Natural killer cell (primary cell): ENCODE measurements at regions not wholly inside any gene's neighbourhood (a gene's known extent, or its start where the extent isn't known, plus 50 kb on each side); places are given as distances from the start of the nearest gene placed in this dataset.

Experiments
- ATAC-seq, 3 donors: fragments of 150-1000 bp in 2 of 3; fragments of 200-7000 bp in 1 of 3; cut with Tn5 transposase; 1 replicate in 1 of 3; 2 replicates in 2 of 3; pipeline ENCODE4 v1.10.0; 2021; ENCODE audit warnings: mild to moderate bottlenecking in 2 of 3, moderate library complexity in 2 of 3
- DNase-seq, 2 donors: peaks; one replicate each; pipeline versions ENCODE4 v3.0.0 to v3.0.0-alpha.2; 2013 to 2021; ENCODE audit warnings: mixed read lengths in 1 of 2
- H3K27ac ChIP-seq: one replicate; pipeline ENCODE4 v1.5.1; 2013; ENCODE audit warnings: mild to moderate bottlenecking, low read length
- H3K27me3 ChIP-seq: one replicate; pipeline ENCODE4 v1.6.1; 2013; ENCODE audit warnings: low read length; ENCODE audit not compliant: control insufficient read depth, insufficient read depth
- H3K36me3 ChIP-seq: one replicate; pipeline ENCODE4 v1.6.1; 2013; ENCODE audit warnings: low read length; ENCODE audit not compliant: control insufficient read depth, insufficient read depth
- H3K4me1 ChIP-seq: one replicate; pipeline ENCODE4 v1.6.1; 2013; ENCODE audit warnings: low read length; ENCODE audit not compliant: control insufficient read depth, insufficient read depth
- H3K4me3 ChIP-seq: one replicate; pipeline ENCODE4 v1.5.1; 2013; ENCODE audit warnings: low read length
- H3K9me3 ChIP-seq: one replicate; pipeline ENCODE4 v1.6.1; 2013; ENCODE audit warnings: low read length; ENCODE audit not compliant: control insufficient read depth, insufficient read depth
- H3K27ac Mint-ChIP-seq, 2 donors: one replicate each; pipeline ENCODE4 v1.8.0; 2022; ENCODE audit warnings: mild to moderate bottlenecking in 2 of 2, mixed read lengths in 2 of 2, moderate library complexity in 1 of 2
- H3K27me3 Mint-ChIP-seq, 2 donors: one replicate each; pipeline ENCODE4 v1.8.0; 2022; ENCODE audit warnings: low read depth in 2 of 2, mixed read lengths in 2 of 2
- H3K36me3 Mint-ChIP-seq: one replicate; pipeline ENCODE4 v1.8.0; 2022; ENCODE audit warnings: mixed read lengths
- H3K4me1 Mint-ChIP-seq, 2 donors: one replicate each; pipeline ENCODE4 v1.8.0; 2022; ENCODE audit warnings: mixed read lengths in 2 of 2
- H3K4me3 Mint-ChIP-seq: one replicate; pipeline ENCODE4 v1.8.0; 2022; ENCODE audit warnings: mild to moderate bottlenecking, moderate library complexity, mixed read lengths
- H3K9me3 Mint-ChIP-seq, 2 donors: one replicate each; pipeline ENCODE4 v1.8.0; 2022; ENCODE audit warnings: mixed read lengths in 2 of 2
- CTCF ChIP-seq: fragments of 200-600 bp; IDR thresholded peaks from one replicate; pipeline ENCODE4 v1.8.0; 2022; ENCODE audit warnings: antibody characterized with exemption
- WGBS: methylation state at CpG from one replicate; pipeline ENCODE4 v1.1.7; 2013; ENCODE audit warnings: missing lambda C conversion rate; ENCODE audit not compliant: insufficient coverage; 5-methylcytosine and 5-hydroxymethylcytosine counted together
- intact Hi-C: fragments of 100-400 bp; cut with micrococcal nuclease; formaldehyde crosslinking; loops from one replicate; pipeline ENCODE4 v1.14.2; 2022

GRCh38 chr2:459931-460330 lies 172.0 kb upstream of the ALKAL2 start:
- Mint-ChIP-seq H3K9me3 (no peaks in the 10 kb centered on the region), H3K4me1 (peaks cover 49 to 58% of the 10 kb centered on the region in 2 donors), H3K4me3 (no peak overlapping the region), H3K27ac (peak overlapping the region; percentile 37 to 77), H3K27me3 (peaks cover 13 to 25% of the 10 kb centered on the region in 2 donors), H3K36me3 (no peaks in the 10 kb centered on the region)
- Histone ChIP-seq H3K9me3 (no peaks in the 10 kb centered on the region), H3K27ac (no peak overlapping the region), H3K4me1 (peaks cover 34% of the 10 kb centered on the region), H3K27me3 (no peaks in the 10 kb centered on the region), H3K36me3 (no peaks in the 10 kb centered on the region), H3K4me3 (no peak overlapping the region)
- no peak for TF ChIP-seq CTCF
- DNase-seq = no peak
- no peak for ATAC-seq
- intact Hi-C loops = no loop called here
- WGBS = 67% methylated on average over 4 of the region's 4 CpGs

GRCh38 chr2:458425-458815 lies 170.5 kb upstream of the ALKAL2 start:
- WGBS = 95% methylated on average over 3 of the region's 3 CpGs
- Histone ChIP-seq H3K27me3 (no peaks in the 10 kb centered on the region), H3K9me3 (no peaks in the 10 kb centered on the region), H3K4me1 (peaks cover 49% of the 10 kb centered on the region), H3K27ac (no peak overlapping the region), H3K4me3 (no peak overlapping the region), H3K36me3 (no peaks in the 10 kb centered on the region)
- Mint-ChIP-seq H3K36me3 (no peaks in the 10 kb centered on the region), H3K27me3 (peaks cover 5 to 17% of the 10 kb centered on the region in 2 donors), H3K9me3 (no peaks in the 10 kb centered on the region), H3K4me3 (no peak overlapping the region), H3K27ac (peak overlapping the region in 1 of 2 donors; percentile 5), H3K4me1 (peaks cover 64 to 73% of the 10 kb centered on the region in 2 donors)
- no peak for TF ChIP-seq CTCF
- DNase-seq (no peak), ATAC-seq (no peak)
- intact Hi-C loops = no loop called here

- TF ChIP-seq CTCF = no peak
- Histone ChIP-seq H3K27me3 (no peaks in the 10 kb centered on the region), H3K4me1 (peaks cover 54% of the 10 kb centered on the region), H3K9me3 (no peaks in the 10 kb centered on the region), H3K4me3 (no peak overlapping the region), H3K36me3 (no peaks in the 10 kb centered on the region), H3K27ac (no peak overlapping the region)
- DNase-seq (no peak), ATAC-seq (no peak)
- Mint-ChIP-seq H3K4me1 (peaks cover 69 to 78% of the 10 kb centered on the region in 2 donors), H3K36me3 (no peaks in the 10 kb centered on the region), H3K4me3 (no peak overlapping the region), H3K27me3 (peaks cover 5 to 17% of the 10 kb centered on the region in 2 donors), H3K9me3 (no peaks in the 10 kb centered on the region), H3K27ac (peak overlapping the region; percentile 5 to 32)
- WGBS = 78% methylated on average over 7 of the region's 8 CpGs
- intact Hi-C loops = no loop called here
These were observed 170.0 kb upstream of the ALKAL2 start for GRCh38 chr2:457792-458424.

- H3K4me1 ChIP-seq = peaks cover 60% of the 10 kb centered on the region
- Mint-ChIP-seq H3K27ac (peak overlapping the region; percentile 32 to 41), H3K4me3 (no peak overlapping the region), H3K36me3 (no peaks in the 10 kb centered on the region), H3K27me3 (peaks cover 5 to 17% of the 10 kb centered on the region in 2 donors), H3K9me3 (no peaks in the 10 kb centered on the region), H3K4me1 (peaks cover 74 to 78% of the 10 kb centered on the region in 2 donors)
- no peak overlapping the region for H3K27ac ChIP-seq
- no peak for TF ChIP-seq CTCF
- DNase-seq = no peak
- H3K36me3 ChIP-seq = no peaks in the 10 kb centered on the region
- 63% methylated on average over 1 of the region's 1 CpG for WGBS
- no peaks in the 10 kb centered on the region for H3K27me3 ChIP-seq
- no peak overlapping the region for H3K4me3 ChIP-seq
- H3K9me3 ChIP-seq = no peaks in the 10 kb centered on the region
- ATAC-seq = no peak
- intact Hi-C loops = no loop called here
These were observed 169.4 kb upstream of the ALKAL2 start for GRCh38 chr2:457262-457661.
